Loucy (cell line): ENCODE measurements at regions not wholly inside any gene's neighbourhood (a gene's known extent, or its start where the extent isn't known, plus 50 kb on each side); places are given as distances from the start of the nearest gene placed in this dataset.

Experiments
- H2AFZ ChIP-seq: fragments of 200-600 bp; sonication (generic); 2 replicates; pipeline ENCODE4 v1.6.0; 2016; ENCODE audit warnings: antibody characterized with exemption, mild to moderate bottlenecking, low read length, moderate library complexity
- H3F3A ChIP-seq: fragments of 200-600 bp; 2 replicates; pipeline ENCODE4 v1.6.0; 2016; ENCODE audit warnings: antibody characterized with exemption, low read depth, mild to moderate bottlenecking
- H3K27me3 ChIP-seq: fragments of 200-600 bp; sonication (generic); 2 replicates; pipeline ENCODE4 v1.6.1; 2014; ENCODE audit warnings: low read length, mild to moderate bottlenecking; ENCODE audit not compliant: insufficient read depth, poor library complexity, severe bottlenecking
- H3K36me3 ChIP-seq: fragments of 200-600 bp; sonication (generic); 2 replicates; pipeline ENCODE4 v1.6.1; 2016; ENCODE audit warnings: low read length; ENCODE audit not compliant: insufficient read depth
- H3K4me1 ChIP-seq: fragments of 200-600 bp; sonication (generic); 2 replicates; pipeline ENCODE4 v1.5.1; 2014; ENCODE audit warnings: low read length, mild to moderate bottlenecking; ENCODE audit not compliant: insufficient read depth, poor library complexity, severe bottlenecking
- H3K4me2 ChIP-seq: fragments of 200-600 bp; sonication (generic); 2 replicates; pipeline ENCODE4 v1.6.0; 2014; ENCODE audit warnings: antibody characterized with exemption, low read length, low read depth, mild to moderate bottlenecking; ENCODE audit not compliant: poor library complexity, severe bottlenecking
- H3K4me3 ChIP-seq: fragments of 200-600 bp; sonication (generic); 2 replicates; pipeline ENCODE4 v1.5.1; 2014; ENCODE audit warnings: low read length, mild to moderate bottlenecking, mixed read lengths; ENCODE audit not compliant: poor library complexity, severe bottlenecking
- H3K79me2 ChIP-seq: fragments of 200-600 bp; sonication (generic); 2 replicates; pipeline ENCODE4 v1.6.1; 2014; ENCODE audit warnings: low read length; ENCODE audit not compliant: insufficient read depth
- H3K9ac ChIP-seq: fragments of 200-600 bp; sonication (generic); 2 replicates; pipeline ENCODE4 v1.6.0; 2014; ENCODE audit warnings: mild to moderate bottlenecking, low read depth, low read length, moderate library complexity; ENCODE audit not compliant: poor library complexity, severe bottlenecking
- H3K9me2 ChIP-seq: fragments of 200-600 bp; sonication (generic); replicated peaks from 2 replicates; pipeline ENCODE4 v1.6.1; 2016; ENCODE audit warnings: low read depth, low read length, mixed read lengths
- H3K9me3 ChIP-seq: fragments of 200-600 bp; sonication (generic); 2 replicates; pipeline ENCODE4 v1.6.1; 2014; ENCODE audit warnings: mild to moderate bottlenecking, antibody characterized with exemption, low read length, low read depth; ENCODE audit not compliant: insufficient read depth
- H4K20me1 ChIP-seq: fragments of 200-600 bp; sonication (generic); 2 replicates; pipeline ENCODE4 v1.6.0; 2014; ENCODE audit warnings: antibody characterized with exemption, low read length, mild to moderate bottlenecking; ENCODE audit not compliant: insufficient read depth, poor library complexity, severe bottlenecking
- CTCF ChIP-seq: fragments of 200-600 bp; sonication (generic); conservative IDR thresholded peaks from 2 replicates; pipeline ENCODE4 v1.5.1; 2014; ENCODE audit warnings: mild to moderate bottlenecking, antibody characterized with exemption, low read length
- EZH2phosphoT487 ChIP-seq: fragments of 200-600 bp; IDR thresholded peaks from 2 replicates; pipeline ENCODE4 v1.6.1; 2018; ENCODE audit warnings: antibody characterized with exemption, mild to moderate bottlenecking, moderate library complexity, borderline replicate concordance

- Histone ChIP-seq H3K36me3 (no peaks in the 10 kb centered on the region), H3K4me3 (no peak overlapping the region), H3K9me2 (no peaks in the 10 kb centered on the region), H3K4me1 (no peaks in the 10 kb centered on the region), H3K9ac (no peak overlapping the region), H3F3A (no peaks in the 10 kb centered on the region), H2AFZ (no peak overlapping the region), H3K27me3 (no peaks in the 10 kb centered on the region), H3K4me2 (no peak overlapping the region), H3K9me3 (no peaks in the 10 kb centered on the region), H4K20me1 (no peaks in the 10 kb centered on the region), H3K79me2 (no peaks in the 10 kb centered on the region)
- TF ChIP-seq EZH2phosphoT487 = no peak
- no peak for TF ChIP-seq CTCF
Measured at GRCh38 chr5:157986431-157986990, 127.6 kb upstream of the CLINT1 start.

GRCh38 chr5:157984611-157985010 lies 125.7 kb upstream of the CLINT1 start:
- Histone ChIP-seq H3K27me3 (no peaks in the 10 kb centered on the region), H3K79me2 (no peaks in the 10 kb centered on the region), H4K20me1 (no peaks in the 10 kb centered on the region), H3K36me3 (no peaks in the 10 kb centered on the region), H3K4me2 (no peak overlapping the region), H3K4me1 (no peaks in the 10 kb centered on the region), H3K9me3 (no peaks in the 10 kb centered on the region), H3F3A (no peaks in the 10 kb centered on the region), H3K9ac (no peak overlapping the region), H3K9me2 (no peaks in the 10 kb centered on the region), H3K4me3 (no peak overlapping the region), H2AFZ (no peak overlapping the region)
- TF ChIP-seq CTCF (no peak), EZH2phosphoT487 (no peak)

- Histone ChIP-seq H3K4me2 (no peak overlapping the region), H3K9me2 (no peaks in the 10 kb centered on the region), H3F3A (no peaks in the 10 kb centered on the region), H4K20me1 (no peaks in the 10 kb centered on the region), H3K4me3 (no peak overlapping the region), H3K27me3 (no peaks in the 10 kb centered on the region), H3K4me1 (no peaks in the 10 kb centered on the region), H3K36me3 (no peaks in the 10 kb centered on the region), H3K9ac (no peak overlapping the region), H2AFZ (no peak overlapping the region), H3K9me3 (no peaks in the 10 kb centered on the region), H3K79me2 (no peaks in the 10 kb centered on the region)
- TF ChIP-seq EZH2phosphoT487 (no peak), CTCF (no peak)
Measured at GRCh38 chr5:157983906-157984551, 125.1 kb upstream of the CLINT1 start.
